GM12873 (cell line): ENCODE measurements at regions not wholly inside any gene's neighbourhood (a gene's known extent, or its start where the extent isn't known, plus 50 kb on each side); places are given as distances from the start of the nearest gene placed in this dataset.

Experiments used
- TF ChIP-seq, protein P1 (sequence below): IDR thresholded peaks from 2 replicates; pipeline ENCODE4 v1.5.1; 2012; ENCODE audit warnings: low read depth, mild to moderate bottlenecking, moderate library complexity, low read length, control low read depth; ENCODE audit not compliant: insufficient read depth; ENCODE audit errors: missing control alignments

GRCh38 chr2:129478902-129479517 lies 500.5 kb upstream of the RAB6C start:
- TF ChIP-seq, protein P1, sequence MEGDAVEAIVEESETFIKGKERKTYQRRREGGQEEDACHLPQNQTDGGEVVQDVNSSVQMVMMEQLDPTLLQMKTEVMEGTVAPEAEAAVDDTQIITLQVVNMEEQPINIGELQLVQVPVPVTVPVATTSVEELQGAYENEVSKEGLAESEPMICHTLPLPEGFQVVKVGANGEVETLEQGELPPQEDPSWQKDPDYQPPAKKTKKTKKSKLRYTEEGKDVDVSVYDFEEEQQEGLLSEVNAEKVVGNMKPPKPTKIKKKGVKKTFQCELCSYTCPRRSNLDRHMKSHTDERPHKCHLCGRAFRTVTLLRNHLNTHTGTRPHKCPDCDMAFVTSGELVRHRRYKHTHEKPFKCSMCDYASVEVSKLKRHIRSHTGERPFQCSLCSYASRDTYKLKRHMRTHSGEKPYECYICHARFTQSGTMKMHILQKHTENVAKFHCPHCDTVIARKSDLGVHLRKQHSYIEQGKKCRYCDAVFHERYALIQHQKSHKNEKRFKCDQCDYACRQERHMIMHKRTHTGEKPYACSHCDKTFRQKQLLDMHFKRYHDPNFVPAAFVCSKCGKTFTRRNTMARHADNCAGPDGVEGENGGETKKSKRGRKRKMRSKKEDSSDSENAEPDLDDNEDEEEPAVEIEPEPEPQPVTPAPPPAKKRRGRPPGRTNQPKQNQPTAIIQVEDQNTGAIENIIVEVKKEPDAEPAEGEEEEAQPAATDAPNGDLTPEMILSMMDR: no peak

DNA sequence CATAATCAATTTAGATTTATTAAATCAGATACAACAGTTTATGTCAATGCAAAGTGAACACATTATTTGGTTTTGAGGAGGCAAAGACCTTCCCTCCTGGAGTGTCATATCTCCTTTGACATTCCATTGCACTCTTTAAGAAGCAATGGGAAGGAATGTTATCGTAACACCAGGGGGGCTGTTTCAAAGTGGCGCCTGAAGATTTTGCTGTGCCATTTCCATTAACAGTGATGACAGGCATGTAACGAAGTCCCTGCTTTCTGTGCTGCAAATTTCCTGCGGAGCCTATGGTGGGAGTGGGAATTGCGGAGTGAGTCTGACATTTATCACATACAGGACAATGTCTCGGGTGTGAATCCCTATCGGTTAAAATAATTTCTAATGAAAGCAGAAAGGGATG lies 499.6 kb upstream of the RAB6C start:
- TF ChIP-seq, protein P1: no peak

DNA sequence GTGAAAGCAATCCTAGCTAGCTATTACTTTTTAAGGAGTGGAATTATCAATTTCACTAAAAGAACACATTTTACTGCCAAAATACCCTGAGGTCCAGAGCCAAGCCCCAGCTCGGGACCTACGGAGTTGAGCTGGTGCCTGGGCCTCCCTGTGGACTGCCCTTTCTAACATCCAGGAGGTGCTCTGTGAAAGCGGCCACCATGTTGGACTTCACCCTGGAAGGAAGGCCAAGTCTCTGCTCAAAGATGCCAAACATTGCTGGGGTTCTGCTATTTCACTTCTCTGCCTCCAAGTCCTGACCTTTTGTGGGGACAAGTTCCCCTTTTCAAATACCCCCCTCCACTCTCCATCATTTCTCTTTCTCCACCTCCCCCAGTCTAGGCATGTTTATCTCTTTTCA lies 498.7 kb upstream of the RAB6C start:
- TF ChIP-seq, protein P1: no peak

DNA sequence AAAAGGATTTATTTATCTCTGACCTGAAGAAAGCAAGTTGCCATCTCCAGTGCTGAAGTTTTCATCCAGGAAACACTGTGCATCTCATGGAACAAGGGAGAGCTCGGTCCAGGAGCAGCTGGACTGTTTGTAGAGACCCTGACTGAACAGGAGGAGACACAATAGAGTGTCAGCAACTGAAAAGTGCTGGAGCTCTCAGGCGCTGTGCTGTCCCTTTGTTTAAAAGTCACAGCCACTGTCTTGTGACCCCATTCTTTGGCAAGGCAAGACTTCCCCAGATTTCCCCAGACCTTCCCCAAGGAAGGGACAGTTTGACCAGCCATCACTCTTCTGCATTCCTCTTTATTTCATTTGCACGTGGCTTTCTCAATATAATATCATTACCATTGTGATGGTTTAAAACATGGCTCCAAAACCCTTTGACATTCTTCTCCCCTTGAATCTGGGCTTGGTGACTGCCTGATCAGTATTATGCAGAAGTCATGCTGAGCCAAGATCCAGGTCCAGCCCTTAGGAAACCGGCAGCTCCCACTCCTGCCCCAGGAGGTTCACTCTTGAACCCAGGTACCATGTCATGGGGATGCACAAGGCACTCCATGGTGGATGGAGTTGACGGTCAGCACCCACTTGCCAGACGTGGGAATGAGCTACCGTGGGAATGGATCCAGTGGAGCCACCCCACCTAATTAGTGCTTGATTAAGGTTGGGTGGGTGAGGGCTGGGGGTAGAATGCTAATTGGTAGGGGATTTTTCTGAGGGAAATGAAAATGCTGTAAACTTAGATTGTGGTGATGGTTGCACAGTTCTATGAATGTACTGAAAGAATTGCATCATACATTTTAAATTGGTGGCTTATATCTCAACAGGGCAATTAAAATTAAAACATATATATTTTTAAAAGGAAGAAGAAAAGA lies 497.9 kb upstream of the RAB6C start:
- TF ChIP-seq, protein P1: no peak

DNA sequence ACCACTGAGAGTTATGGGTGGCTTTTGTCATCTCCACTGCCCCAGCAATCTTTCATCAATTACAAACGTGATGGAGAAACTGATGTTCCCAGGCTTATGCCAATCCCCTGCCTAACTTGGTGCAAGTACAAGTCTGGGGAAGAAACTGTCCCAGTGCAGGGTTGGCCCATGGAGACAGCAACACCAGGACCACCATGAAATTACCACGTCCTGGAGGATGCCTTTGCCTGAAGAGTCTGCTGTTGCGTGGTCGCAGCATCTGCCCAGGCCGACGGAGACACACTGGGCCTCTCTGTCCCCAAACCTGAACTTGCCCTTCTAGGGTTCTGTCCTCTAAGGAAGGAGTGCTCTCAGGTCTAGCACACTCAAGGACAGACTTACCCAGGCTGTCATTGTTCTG lies 496.8 kb upstream of the RAB6C start:
- TF ChIP-seq, protein P1: no peak

- TF ChIP-seq, protein P1: no peak
These were observed 496.1 kb upstream of the RAB6C start for GRCh38 chr2:129483366-129483765.

DNA sequence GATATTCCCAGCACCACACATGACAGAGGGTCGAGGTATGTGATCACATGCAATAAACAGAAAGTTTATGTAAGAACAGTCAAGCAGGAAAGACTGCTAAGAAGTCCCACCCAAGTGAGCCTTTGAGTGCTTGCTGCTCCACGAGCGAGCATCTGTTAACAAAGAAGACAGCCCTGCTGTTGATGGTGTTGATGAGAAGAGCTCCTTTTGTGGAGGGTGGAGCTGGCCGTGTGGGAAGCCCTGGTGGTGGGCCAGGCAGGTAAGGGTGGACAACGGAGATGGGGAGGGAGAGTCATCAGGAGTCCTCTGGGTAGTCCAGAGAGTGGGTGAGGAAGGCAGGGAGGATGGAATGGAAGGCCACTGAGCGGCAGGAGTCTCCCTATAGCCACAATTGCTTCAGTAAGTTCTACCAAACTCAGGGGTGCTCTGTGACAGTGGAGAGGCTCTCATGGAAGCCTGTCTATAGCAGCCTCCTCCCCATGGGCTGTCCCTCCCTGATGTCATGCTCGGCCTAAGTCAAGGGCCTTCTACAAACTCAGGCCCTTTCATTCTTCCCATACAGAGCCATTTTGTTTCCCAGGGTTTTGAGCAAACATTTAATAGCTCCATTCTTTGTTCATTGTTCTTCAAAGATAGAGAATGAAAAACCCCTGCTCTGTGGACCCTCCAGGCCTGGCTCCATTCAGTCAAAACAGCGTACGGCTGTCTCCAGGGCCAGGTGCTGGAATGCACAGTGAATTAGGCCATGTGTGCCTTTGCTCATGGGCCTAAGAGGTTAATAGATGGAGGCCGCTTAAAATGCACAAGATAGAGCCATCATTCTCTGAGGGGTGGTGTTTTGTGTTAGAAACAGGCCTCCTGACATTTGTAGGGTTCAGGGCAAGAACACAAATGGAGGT lies 494.2 kb upstream of the RAB6C start:
- TF ChIP-seq, protein P1: no peak
